B cell (primary cell): ENCODE measurements at regions not wholly inside any gene's neighbourhood (a gene's known extent, or its start where the extent isn't known, plus 50 kb on each side); places are given as distances from the start of the nearest gene placed in this dataset.

ENCODE experiments used
- ATAC-seq: fragments of 200-7000 bp; cut with Tn5 transposase; one replicate; pipeline ENCODE4 v1.10.0; 2021; ENCODE audit warnings: low read depth, mild to moderate bottlenecking, moderate number of reproducible peaks, moderate library complexity
- CTCF ChIA-PET: fragments of 350-600 bp; sonication (Branson Sonifier 250); formaldehyde crosslinking; loops from one replicate; lab custom pipeline; 2021; ENCODE audit warnings: antibody characterized with exemption, inconsistent platforms; lab: Charles Lee
- POLR2A ChIA-PET: fragments of 350-600 bp; sonication (Branson Sonifier 250); formaldehyde crosslinking; loops from one replicate; lab custom pipeline; 2021; ENCODE audit warnings: antibody characterized with exemption; lab: Charles Lee
- DNase-seq: peaks from one replicate; pipeline ENCODE4 v3.0.0; 2013
- H2AFZ ChIP-seq: 2 replicates; pipeline ENCODE4 v1.6.1; 2012; ENCODE audit warnings: mild to moderate bottlenecking, low read depth, low read length; ENCODE audit not compliant: insufficient read depth, poor library complexity, severe bottlenecking
- H3K27ac ChIP-seq, 2 donors: 1 replicate in 1 of 2; 2 replicates in 1 of 2; pipeline ENCODE4 v1.5.1; 2012 to 2013; ENCODE audit warnings: low read length in 2 of 2, mild to moderate bottlenecking in 2 of 2, moderate library complexity in 1 of 2
- H3K27me3 ChIP-seq, 4 experiments: fragments of 200-600 bp in 1 of 4; sonication (generic) in 1 of 4; replicated peaks in 1 of 4; 1 replicate in 2 of 4; 2 replicates in 2 of 4; pipeline versions ENCODE4 v1.6.1 to v1.7.0; 2013 to 2016; ENCODE audit warnings: low read length in 3 of 4, mild to moderate bottlenecking in 2 of 4, mixed read lengths in 1 of 4, moderate library complexity in 1 of 4; ENCODE audit not compliant: insufficient read depth in 4 of 4, control insufficient read depth in 3 of 4; ENCODE audit errors: control extremely low read depth in 1 of 4
- H3K36me3 ChIP-seq, 2 experiments: replicated peaks in 1 of 2; 1 replicate in 1 of 2; 2 replicates in 1 of 2; pipeline versions ENCODE4 v1.6.1 to v1.7.1; 2013; ENCODE audit warnings: low read length in 1 of 2; ENCODE audit not compliant: insufficient read depth in 2 of 2, control insufficient read depth in 1 of 2; ENCODE audit errors: control extremely low read depth in 1 of 2, extremely low read depth in 1 of 2
- H3K4me1 ChIP-seq, 2 donors: fragments of 200-600 bp in 1 of 2; sonication (generic) in 1 of 2; 1 replicate in 1 of 2; 2 replicates in 1 of 2; pipeline versions ENCODE4 v1.5.1 to v1.6.1; 2013 to 2017; ENCODE audit warnings: low read length in 2 of 2; ENCODE audit not compliant: control insufficient read depth in 2 of 2, insufficient read depth in 2 of 2
- H3K4me2 ChIP-seq: replicated peaks from 2 replicates; pipeline ENCODE3; 2012; ENCODE audit warnings: mild to moderate bottlenecking, low read depth, low read length; ENCODE audit not compliant: poor library complexity, severe bottlenecking
- H3K4me3 ChIP-seq, 5 experiments: fragments of 200-600 bp in 1 of 5; sonication (generic) in 1 of 5; 1 replicate in 3 of 5; 2 replicates in 2 of 5; pipeline versions ENCODE4 v1.5.1 to v1.7.0; 2011 to 2016; ENCODE audit warnings: low read length in 4 of 5, mild to moderate bottlenecking in 4 of 5, low read depth in 2 of 5, control low read depth in 1 of 5, moderate library complexity in 1 of 5; ENCODE audit not compliant: insufficient read depth in 1 of 5; ENCODE audit errors: control extremely low read depth in 1 of 5, extremely low read depth in 1 of 5
- H3K79me2 ChIP-seq: fragments of 200-600 bp; sonication (generic); one replicate; pipeline ENCODE4 v1.6.0; 2016; ENCODE audit warnings: low read length; ENCODE audit not compliant: control insufficient read depth, insufficient read depth
- H3K9ac ChIP-seq: fragments of 200-600 bp; sonication (generic); 2 replicates; pipeline ENCODE4 v1.6.1; 2017; ENCODE audit warnings: mild to moderate bottlenecking, low read length, moderate library complexity
- H3K9me3 ChIP-seq, 3 donors: one replicate each; pipeline versions ENCODE4 v1.6.1 to v1.7.1; 2013; ENCODE audit warnings: low read length in 2 of 3; ENCODE audit not compliant: control insufficient read depth in 2 of 3, insufficient read depth in 1 of 3; ENCODE audit errors: control extremely low read depth in 1 of 3
- H4K20me1 ChIP-seq: 2 replicates; pipeline ENCODE4 v1.6.0; 2012; ENCODE audit warnings: mild to moderate bottlenecking, low read length; ENCODE audit not compliant: insufficient read depth, control insufficient read depth, poor library complexity, severe bottlenecking
- H3K27ac Mint-ChIP-seq: one replicate; pipeline ENCODE4 v1.8.0; 2021; ENCODE audit warnings: mixed read lengths
- H3K27me3 Mint-ChIP-seq: one replicate; pipeline ENCODE4 v1.8.0; 2021; ENCODE audit warnings: mixed read lengths
- H3K4me1 Mint-ChIP-seq: one replicate; pipeline ENCODE4 v1.8.0; 2021; ENCODE audit warnings: mixed read lengths
- H3K4me3 Mint-ChIP-seq: one replicate; pipeline ENCODE4 v1.8.0; 2021; ENCODE audit warnings: mixed read lengths
- H3K9me3 Mint-ChIP-seq: one replicate; pipeline ENCODE4 v1.8.0; 2022; ENCODE audit warnings: mixed read lengths; ENCODE audit not compliant: insufficient read depth
- CTCF ChIP-seq: fragments of 200-600 bp; IDR thresholded peaks from one replicate; pipeline ENCODE4 v1.8.0; 2022; ENCODE audit warnings: antibody characterized with exemption, mild to moderate bottlenecking
- EZH2 ChIP-seq: IDR thresholded peaks from 2 replicates; pipeline ENCODE4 v1.6.1; 2012; ENCODE audit warnings: borderline replicate concordance, low read depth, mild to moderate bottlenecking, moderate library complexity, low read length; ENCODE audit not compliant: insufficient read depth, poor library complexity, severe bottlenecking
- WGBS: methylation state at CpG from one replicate; pipeline ENCODE4 v1.1.5; 2013; ENCODE audit warnings: missing lambda C conversion rate; ENCODE audit not compliant: insufficient coverage; 5-methylcytosine and 5-hydroxymethylcytosine counted together
- intact Hi-C: fragments of 100-400 bp; cut with micrococcal nuclease; formaldehyde crosslinking; loops from one replicate; pipeline ENCODE4 v1.10.0; 2022

- ChIA-PET CTCF (no interaction called here), POLR2A (no interaction called here)
- DNase-seq (no peak), ATAC-seq (no peak)
- no peak overlapping the region for H3K4me3 Mint-ChIP-seq
- Histone ChIP-seq H3K27ac (no peak overlapping the region), H2AFZ (no peak overlapping the region), H4K20me1 (no peaks in the 10 kb centered on the region), H3K79me2 (no peaks in the 10 kb centered on the region), H3K9ac (no peak overlapping the region), H3K27me3 (peaks cover 0 to 4% (median 0%) of the 10 kb centered on the region in 4 experiments), H3K4me1 (no peaks in the 10 kb centered on the region), H3K36me3 (no peaks in the 10 kb centered on the region), H3K9me3 (no peaks in the 10 kb centered on the region), H3K4me3 (no peak overlapping the region), H3K4me2 (no peak overlapping the region)
- H3K4me1 Mint-ChIP-seq = no peaks in the 10 kb centered on the region
- TF ChIP-seq EZH2 (no peak), CTCF (no peak)
- H3K9me3 Mint-ChIP-seq = peaks cover 3% of the 10 kb centered on the region
- WGBS = 80% methylated on average over 3 of the region's 5 CpGs
- intact Hi-C loops = no loop called here
- peaks cover 27% of the 10 kb centered on the region for H3K27me3 Mint-ChIP-seq
- H3K27ac Mint-ChIP-seq = no peak overlapping the region
Observed at GRCh38 chr3:124207077-124207476, 215.2 kb upstream of the ROPN1 start.

GRCh38 chr3:124207873-124208485, 216.1 kb upstream of the ROPN1 start:
- CTCF ChIA-PET = no interaction called here
- H4K20me1 ChIP-seq = no peaks in the 10 kb centered on the region
- no peak for DNase-seq
- no peak overlapping the region for H3K4me2 ChIP-seq
- H3K4me3 Mint-ChIP-seq = no peak overlapping the region
- ATAC-seq = no peak
- POLR2A ChIA-PET = no interaction called here
- no peaks in the 10 kb centered on the region for H3K4me1 ChIP-seq
- no peak for TF ChIP-seq EZH2
- TF ChIP-seq CTCF = no peak
- intact Hi-C loops = no loop called here
- no peak overlapping the region for H3K27ac Mint-ChIP-seq
- H3K27ac ChIP-seq = no peak overlapping the region
- H3K36me3 ChIP-seq = no peaks in the 10 kb centered on the region
- peaks cover 0 to 4% (median 0%) of the 10 kb centered on the region in 4 experiments for H3K27me3 ChIP-seq
- no peak overlapping the region for H2AFZ ChIP-seq
- no peaks in the 10 kb centered on the region for H3K4me1 Mint-ChIP-seq
- no peak overlapping the region for H3K9ac ChIP-seq
- no peaks in the 10 kb centered on the region for H3K79me2 ChIP-seq
- H3K9me3 Mint-ChIP-seq = peaks cover 3% of the 10 kb centered on the region
- H3K4me3 ChIP-seq = no peak overlapping the region
- 38% methylated on average over 1 of the region's 5 CpGs for WGBS
- peaks cover 27% of the 10 kb centered on the region for H3K27me3 Mint-ChIP-seq
- H3K9me3 ChIP-seq = no peaks in the 10 kb centered on the region
